ENCODE measurements at regions not wholly inside any gene's neighbourhood (a gene's known extent, or its start where the extent isn't known, plus 50 kb on each side); places are given as distances from the start of the nearest gene placed in this dataset.

DNA sequence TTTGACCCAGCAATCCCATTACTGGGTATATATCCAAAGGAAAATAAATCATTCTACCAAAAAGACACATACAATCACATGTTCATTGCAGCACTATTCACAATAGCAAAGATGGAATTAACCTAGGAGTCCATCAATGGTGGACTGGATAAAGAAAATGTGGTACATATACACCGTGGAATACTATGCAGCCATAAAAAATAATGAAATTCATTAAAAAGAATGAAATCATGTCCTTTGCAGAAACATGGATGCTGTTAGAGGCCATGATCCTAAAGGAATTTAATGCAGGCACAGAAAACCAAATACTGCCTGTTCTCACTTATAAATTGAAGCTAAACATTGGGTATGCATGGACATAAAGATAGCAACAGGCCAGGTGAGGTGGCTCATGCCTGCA lies 61.9 kb upstream of the BMP6 start:
- ChIA-PET CTCF (no interaction called here), POLR2A (no interaction called here)
- no peaks in the 10 kb centered on the region for H3K36me3 Mint-ChIP-seq (ENCODE audit: low read depth)
- H3K27ac Mint-ChIP-seq, result no peak overlapping the region
- no peaks in the 10 kb centered on the region for H3K9me3 Mint-ChIP-seq
- no peak overlapping the region for H3K4me3 Mint-ChIP-seq
- H3K27me3 Mint-ChIP-seq, result peaks cover 16% of the 10 kb centered on the region
- H3K4me1 Mint-ChIP-seq, result no peaks in the 10 kb centered on the region
- no peak for DNase-seq

- Mint-ChIP-seq H3K4me1 (no peaks in the 10 kb centered on the region), H3K27ac (no peak overlapping the region), H3K9me3 (no peaks in the 10 kb centered on the region), H3K4me3 (no peak overlapping the region), H3K36me3 (ENCODE audit: low read depth) (no peaks in the 10 kb centered on the region), H3K27me3 (peaks cover 12% of the 10 kb centered on the region)
- DNase-seq, result no peak
- ChIA-PET POLR2A (interaction anchor here (0.6 kb wide), 1 partner anchor 450 kb away, joined by 3 read pairs; no protein-coding TSS in a partner anchor), CTCF (no interaction called here)
These were observed 57.0 kb upstream of the BMP6 start for GRCh38 chr6:7668936-7669335.

- Mint-ChIP-seq H3K36me3 (ENCODE audit: low read depth) (no peaks in the 10 kb centered on the region), H3K9me3 (no peaks in the 10 kb centered on the region), H3K27ac (no peak overlapping the region), H3K4me1 (no peaks in the 10 kb centered on the region), H3K4me3 (no peak overlapping the region), H3K27me3 (peaks cover 12% of the 10 kb centered on the region)
- POLR2A ChIA-PET, result no interaction called here
- CTCF ChIA-PET, result interaction anchor here (1.1 kb wide), 1 partner anchor 14 kb away, joined by 4 read pairs; no protein-coding TSS in a partner anchor
- no peak for DNase-seq
These were observed 56.2 kb upstream of the BMP6 start for GRCh38 chr6:7669742-7670141.

DNA sequence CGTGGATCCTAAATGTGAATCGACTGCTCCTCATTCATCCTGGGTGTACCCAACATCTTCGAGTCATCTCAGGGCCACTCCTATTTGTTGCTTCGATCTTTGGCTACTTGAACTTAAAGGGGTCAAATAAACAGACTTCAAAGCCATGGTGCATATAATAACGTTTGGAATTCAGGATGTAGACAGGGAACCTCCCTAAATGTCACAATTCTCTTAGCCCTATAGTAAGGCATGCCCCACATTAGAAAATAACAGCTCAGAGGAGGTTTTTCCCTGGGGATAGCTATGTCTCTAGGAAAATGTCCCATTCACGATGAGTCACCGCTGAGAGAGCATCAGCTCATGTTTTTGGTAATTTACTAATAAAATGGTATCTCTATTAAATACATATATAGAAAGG lies 54.8 kb upstream of the BMP6 start:
- Mint-ChIP-seq H3K27ac (no peak overlapping the region), H3K9me3 (no peaks in the 10 kb centered on the region), H3K4me3 (no peak overlapping the region), H3K27me3 (peaks cover 6% of the 10 kb centered on the region), H3K36me3 (ENCODE audit: low read depth) (no peaks in the 10 kb centered on the region), H3K4me1 (no peaks in the 10 kb centered on the region)
- POLR2A ChIA-PET, result no interaction called here
- CTCF ChIA-PET, result interaction anchor here (0.9 kb wide), 1 partner anchor 29 kb away, joined by 3 read pairs; no protein-coding TSS in a partner anchor
- DNase-seq, result no peak

- H3K27me3 Mint-ChIP-seq, result peaks cover 6% of the 10 kb centered on the region
- no peak for DNase-seq
These were observed 54.3 kb upstream of the BMP6 start for GRCh38 chr6:7671581-7671980.

GRCh38 chr6:7672066-7673062 lies 53.5 kb upstream of the BMP6 start:
- Mint-ChIP-seq H3K27me3 (peaks cover 6% of the 10 kb centered on the region), H3K27ac (no peak overlapping the region), H3K4me3 (no peak overlapping the region)

More at GRCh38 chr6:7671581-7671980, 54.3 kb upstream of the BMP6 start:
- no peak overlapping the region for H3K4me3 Mint-ChIP-seq
- no peaks in the 10 kb centered on the region for H3K4me1 Mint-ChIP-seq
- no peaks in the 10 kb centered on the region for H3K36me3 Mint-ChIP-seq (ENCODE audit: low read depth)
- ChIA-PET POLR2A (no interaction called here), CTCF (no interaction called here)
- H3K27ac Mint-ChIP-seq, result no peak overlapping the region
- H3K9me3 Mint-ChIP-seq, result no peaks in the 10 kb centered on the region

DNA sequence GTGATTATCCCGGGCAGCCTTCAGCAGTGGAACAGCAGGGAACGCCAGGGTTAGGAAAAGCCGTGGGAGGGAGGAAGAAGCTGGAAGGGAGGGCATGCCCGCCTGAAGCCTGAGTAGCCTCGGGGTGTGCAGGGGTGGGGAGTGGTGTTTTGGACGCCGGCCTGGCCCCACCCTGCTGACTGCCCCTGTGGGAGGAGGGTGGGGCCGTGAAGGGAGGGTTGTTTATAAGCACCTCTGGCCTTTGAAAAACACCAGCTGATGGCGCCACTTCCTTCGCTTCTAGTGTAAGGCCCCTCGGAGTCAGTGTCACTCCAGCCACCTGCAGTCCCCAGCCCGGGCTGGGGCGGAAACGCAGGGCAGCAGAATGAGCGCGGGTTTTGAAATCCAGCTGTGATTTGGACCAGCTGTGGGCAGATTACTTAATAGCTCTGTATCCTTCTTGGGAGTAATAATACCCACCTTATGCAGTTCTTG lies 52.8 kb upstream of the BMP6 start:
- ChIA-PET CTCF (no interaction called here), POLR2A (no interaction called here)
- Mint-ChIP-seq H3K4me3 (no peak overlapping the region), H3K27me3 (peaks cover 8% of the 10 kb centered on the region), H3K27ac (no peak overlapping the region), H3K4me1 (no peaks in the 10 kb centered on the region), H3K9me3 (no peaks in the 10 kb centered on the region), H3K36me3 (ENCODE audit: low read depth) (no peaks in the 10 kb centered on the region)
- no peak for DNase-seq

More at GRCh38 chr6:7672066-7673062, 53.5 kb upstream of the BMP6 start:
- Mint-ChIP-seq H3K36me3 (ENCODE audit: low read depth) (no peaks in the 10 kb centered on the region), H3K9me3 (no peaks in the 10 kb centered on the region), H3K4me1 (no peaks in the 10 kb centered on the region)
- CTCF ChIA-PET, result interaction anchor here (0.7 kb wide), 1 partner anchor 13 kb away, joined by 3 read pairs; no protein-coding TSS in a partner anchor
- DNase-seq, result no peak
- POLR2A ChIA-PET, result no interaction called here

DNA sequence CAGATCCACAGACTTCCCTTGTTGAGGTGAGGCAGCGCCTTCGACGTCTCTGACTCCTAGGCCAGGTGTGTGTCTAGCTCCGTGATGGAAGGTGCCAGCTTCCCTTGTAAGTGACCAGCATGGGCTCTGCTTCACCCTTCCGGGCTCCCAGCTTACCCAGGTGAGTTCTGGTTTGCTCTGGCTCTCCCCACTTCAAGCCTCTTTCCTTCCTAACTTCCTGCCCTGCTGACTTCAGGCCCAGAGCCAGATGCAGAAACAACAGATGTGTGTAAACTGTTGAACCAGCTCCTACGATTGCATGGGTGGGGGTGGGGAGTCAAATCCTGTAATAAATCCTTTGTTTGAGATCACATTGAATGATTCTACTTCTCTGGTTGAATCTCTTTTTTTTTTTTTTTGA lies 51.6 kb upstream of the BMP6 start:
- no peaks in the 10 kb centered on the region for H3K4me1 Mint-ChIP-seq
- no peaks in the 10 kb centered on the region for H3K36me3 Mint-ChIP-seq (ENCODE audit: low read depth)
- no peak overlapping the region for H3K4me3 Mint-ChIP-seq
- H3K27ac Mint-ChIP-seq, result no peak overlapping the region
- H3K27me3 Mint-ChIP-seq, result peaks cover 7% of the 10 kb centered on the region
- ChIA-PET CTCF (interaction anchor here (0.6 kb wide), 1 partner anchor 19 kb away, joined by 3 read pairs; no protein-coding TSS in a partner anchor), POLR2A (no interaction called here)
- H3K9me3 Mint-ChIP-seq, result no peaks in the 10 kb centered on the region
- no peak for DNase-seq

DNA sequence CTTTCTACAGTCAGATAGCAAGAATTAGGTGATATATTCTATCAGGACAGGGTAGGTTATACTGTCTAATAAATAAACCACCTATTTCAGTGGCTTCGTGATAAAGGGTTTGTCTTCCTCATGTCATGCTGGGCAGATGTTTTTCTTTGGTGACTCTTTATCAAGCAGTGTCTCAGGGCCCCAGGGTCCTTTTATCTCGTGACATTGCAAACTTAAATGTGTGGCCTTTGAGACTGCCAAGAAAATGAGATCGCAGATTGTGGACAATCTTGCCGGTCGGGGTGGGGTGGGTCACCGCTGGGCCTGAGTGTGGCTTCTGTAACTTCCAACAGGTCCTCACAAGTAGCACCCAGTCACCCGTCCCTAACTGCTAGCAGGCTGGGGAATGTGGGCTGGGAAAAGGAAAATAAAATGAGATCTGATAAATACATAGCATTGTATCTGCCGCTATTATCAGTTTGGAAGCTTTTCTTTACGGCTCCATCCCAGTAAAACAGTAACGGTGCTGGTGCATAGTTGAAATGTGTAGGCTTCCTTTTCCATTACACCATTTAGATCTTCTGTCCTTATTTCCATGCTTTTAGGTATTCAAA lies 50.5 kb upstream of the BMP6 start:
- Mint-ChIP-seq H3K27me3 (peaks cover 10% of the 10 kb centered on the region), H3K27ac (no peak overlapping the region), H3K36me3 (ENCODE audit: low read depth) (no peaks in the 10 kb centered on the region), H3K9me3 (no peaks in the 10 kb centered on the region), H3K4me1 (no peaks in the 10 kb centered on the region), H3K4me3 (no peak overlapping the region)
- no peak for DNase-seq
- POLR2A ChIA-PET, result no interaction called here
- CTCF ChIA-PET, result no interaction called here
